HG02970 (cell line): ENCODE measurements at regions not wholly inside any gene's neighbourhood (a gene's known extent, or its start where the extent isn't known, plus 50 kb on each side); places are given as distances from the start of the nearest gene placed in this dataset.

Source experiments
- ATAC-seq: cut with Tn5 transposase; IDR thresholded peaks from one replicate; pipeline ENCODE4 v1.9.1; 2021; ENCODE audit warnings: mild to moderate bottlenecking, moderate library complexity, moderate number of reproducible peaks; ENCODE audit not compliant: unreplicated experiment, low FRiP score

GRCh38 chr10:108500396-108500795 lies 1335.9 kb upstream of the SORCS1 start:
- no peak for ATAC-seq

- no peak for ATAC-seq
Observed at GRCh38 chr10:108496106-108496505, 1331.6 kb upstream of the SORCS1 start.

DNA sequence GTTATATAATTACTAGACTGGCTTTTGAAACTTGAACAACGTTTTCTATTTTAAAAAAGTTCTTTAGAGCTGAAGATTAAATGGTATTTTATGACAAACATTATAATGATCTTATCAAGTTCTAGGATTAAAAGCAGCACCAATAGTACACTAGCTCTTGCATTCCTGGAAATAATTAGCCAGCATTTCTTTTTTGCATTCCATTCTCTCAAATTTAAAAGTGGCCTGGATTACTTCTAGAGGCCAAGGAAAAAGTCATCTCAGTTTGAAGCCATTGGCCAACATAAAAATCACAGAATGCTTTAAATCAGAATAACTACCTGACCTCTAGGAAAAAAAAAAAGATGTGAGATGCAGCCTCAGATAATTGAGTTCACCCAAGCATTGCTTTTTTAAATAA lies 1326.4 kb upstream of the SORCS1 start:
- no peak for ATAC-seq

DNA sequence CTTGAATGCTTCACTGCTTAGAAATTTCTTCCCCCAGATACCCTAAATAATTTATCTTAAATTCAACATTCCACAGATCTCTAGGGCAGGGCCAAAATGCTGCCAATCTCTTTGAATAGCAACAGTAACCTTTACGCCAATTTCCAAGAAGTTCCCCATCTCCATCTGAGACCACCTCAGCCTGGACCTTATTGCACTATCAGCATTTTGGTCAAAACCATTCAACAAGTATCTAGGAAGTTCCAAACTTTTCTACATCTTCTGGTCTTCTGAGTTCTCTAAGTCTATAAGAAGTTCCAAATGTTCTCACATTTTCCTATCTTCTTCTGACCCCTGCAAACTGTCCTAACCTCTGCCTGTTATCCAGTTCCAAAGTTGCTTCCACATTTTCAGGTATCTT lies 1306.9 kb upstream of the SORCS1 start:
- no peak for ATAC-seq

- ATAC-seq = no peak
Observed at GRCh38 chr10:108469940-108470339, 1305.4 kb upstream of the SORCS1 start.

DNA sequence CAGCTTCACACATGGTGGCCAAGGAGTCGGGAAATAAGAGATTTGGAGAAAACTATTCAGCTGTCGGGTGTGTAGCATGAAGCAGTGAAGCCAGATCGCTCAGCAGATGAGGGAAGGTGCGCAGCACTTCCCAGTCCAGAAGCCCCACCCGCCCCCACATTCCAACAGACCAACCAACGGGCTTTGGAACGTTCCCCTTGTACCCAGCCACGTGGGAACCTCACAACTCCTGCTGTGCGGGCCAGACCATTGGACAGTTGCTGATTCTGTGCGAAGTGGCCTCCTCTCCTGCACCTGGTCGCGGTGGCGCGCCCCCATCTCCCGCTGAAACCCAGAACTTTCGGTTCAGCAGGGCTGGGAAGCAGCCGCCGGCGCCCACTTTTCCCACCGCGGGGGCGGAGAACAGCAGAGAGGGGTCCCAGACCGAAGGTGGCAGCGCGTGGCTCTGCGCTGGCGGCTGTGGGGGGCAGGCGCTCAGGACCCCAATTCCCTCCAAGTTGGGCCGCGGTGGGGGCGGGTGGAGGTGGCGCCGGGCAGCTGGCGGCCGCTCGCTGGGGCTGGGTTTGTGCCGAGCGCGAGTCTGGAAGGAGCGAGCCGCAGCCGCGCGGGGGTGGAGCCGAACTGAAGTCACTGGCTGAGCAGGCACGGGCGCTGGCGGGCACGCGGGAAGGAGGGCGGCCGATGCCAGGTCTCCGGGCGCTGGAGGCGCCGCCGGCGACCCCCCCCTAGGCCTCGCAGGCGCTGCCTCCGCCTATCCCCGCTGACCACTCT lies 1301.5 kb upstream of the SORCS1 start:
- ATAC-seq = no peak

DNA sequence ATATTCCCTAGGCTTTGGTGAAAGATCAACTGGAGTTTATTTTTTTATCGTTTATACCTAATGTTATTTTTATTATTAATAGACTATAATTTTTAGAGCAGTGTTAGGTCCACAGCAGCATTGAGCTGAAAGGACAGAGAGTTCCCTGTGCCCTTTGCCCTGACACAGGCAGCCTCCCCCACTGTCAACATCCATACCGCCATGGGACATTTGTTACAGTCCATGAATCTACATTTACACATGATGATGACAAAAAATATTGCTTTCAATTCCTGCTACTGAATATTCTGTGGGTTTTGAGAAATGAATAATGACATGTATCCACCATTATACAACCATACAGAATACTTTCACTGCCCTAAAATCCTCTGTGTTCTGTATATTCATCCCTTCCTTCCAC lies 1297.5 kb upstream of the SORCS1 start:
- no peak for ATAC-seq

GRCh38 chr10:108454793-108455192 lies 1290.3 kb upstream of the SORCS1 start:
- no peak for ATAC-seq

- ATAC-seq = no peak
Observed at GRCh38 chr10:108454224-108454623, 1289.7 kb upstream of the SORCS1 start.

DNA sequence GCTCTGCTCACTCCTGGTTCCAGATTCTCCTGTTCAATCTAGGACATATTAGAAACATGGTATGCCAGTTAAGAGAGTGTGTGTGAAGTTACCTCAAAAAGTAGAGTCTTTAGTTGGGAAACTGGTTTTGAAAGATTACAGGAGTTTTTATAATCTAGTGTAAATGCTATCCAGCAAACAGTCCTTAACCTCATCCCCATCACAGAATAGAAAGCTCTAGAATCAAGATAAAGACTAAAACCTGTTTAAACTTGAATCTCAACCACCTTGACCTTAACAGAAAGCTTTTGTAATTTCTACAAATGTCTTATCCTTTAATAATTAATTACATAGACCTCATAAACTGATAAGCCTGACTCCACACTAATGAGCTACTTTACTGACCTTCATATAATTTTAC lies 1288.7 kb upstream of the SORCS1 start:
- no peak for ATAC-seq

GRCh38 chr10:108452533-108452932 lies 1288.0 kb upstream of the SORCS1 start:
- ATAC-seq = no peak

DNA sequence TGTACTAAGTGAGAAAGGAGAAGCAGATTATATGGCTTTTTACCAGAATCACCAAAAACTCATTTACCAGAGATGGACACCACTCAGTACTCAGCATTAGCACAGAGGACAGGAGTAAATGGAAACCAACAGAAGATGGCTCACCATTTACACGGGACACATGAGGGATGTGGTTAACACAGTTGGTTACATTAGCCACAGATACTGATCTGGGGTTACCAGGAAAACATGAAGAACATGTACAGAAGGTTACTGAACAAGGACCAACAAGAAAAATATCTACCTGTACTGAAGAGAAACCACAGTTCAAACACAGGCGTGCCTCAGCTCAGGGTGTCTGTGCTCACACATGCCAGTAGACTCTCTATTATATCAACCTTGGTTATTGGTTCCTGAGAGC lies 1285.8 kb upstream of the SORCS1 start:
- ATAC-seq = no peak

GRCh38 chr10:108445746-108446145 lies 1281.2 kb upstream of the SORCS1 start:
- no peak for ATAC-seq

GRCh38 chr10:108443636-108444035 lies 1279.1 kb upstream of the SORCS1 start:
- ATAC-seq = peak; percentile 63

DNA sequence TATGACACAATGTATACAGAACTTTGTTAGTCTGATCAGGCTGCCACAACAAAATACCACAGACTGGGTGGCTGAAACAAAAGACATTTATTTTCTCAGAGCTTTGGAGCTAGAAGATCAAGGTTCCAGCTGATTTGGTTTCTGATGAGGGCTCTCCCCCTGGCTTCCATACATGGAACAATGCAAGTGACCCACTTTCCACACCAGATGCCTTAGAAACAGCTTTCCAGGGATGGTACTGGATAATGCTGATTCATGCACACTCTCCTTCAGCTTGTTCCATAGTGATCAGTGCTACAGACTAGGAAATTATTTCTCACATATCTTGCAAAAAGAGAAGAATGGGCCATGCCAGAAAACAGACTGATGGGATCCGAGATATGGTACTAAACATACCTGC lies 1274.9 kb upstream of the SORCS1 start:
- ATAC-seq = no peak

DNA sequence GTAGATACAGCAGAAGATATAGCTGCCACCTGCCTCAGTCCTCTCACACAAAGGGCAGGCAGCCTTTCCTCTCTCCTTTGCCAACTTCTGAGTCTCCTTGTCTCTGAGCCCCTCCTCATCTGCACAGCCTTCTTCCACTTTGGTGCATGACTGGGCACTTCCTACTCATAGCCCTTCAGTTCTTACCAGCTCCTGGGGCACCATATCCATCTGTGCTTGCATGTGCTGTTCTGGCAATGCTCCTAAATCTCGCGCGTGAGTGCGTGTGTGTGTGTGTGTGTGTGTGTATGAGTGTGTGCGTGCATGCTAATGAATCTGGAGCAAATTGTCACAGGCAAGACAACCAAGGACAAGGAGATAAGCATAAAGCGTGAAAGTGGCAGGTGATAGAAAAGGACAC lies 1271.6 kb upstream of the SORCS1 start:
- ATAC-seq = no peak

DNA sequence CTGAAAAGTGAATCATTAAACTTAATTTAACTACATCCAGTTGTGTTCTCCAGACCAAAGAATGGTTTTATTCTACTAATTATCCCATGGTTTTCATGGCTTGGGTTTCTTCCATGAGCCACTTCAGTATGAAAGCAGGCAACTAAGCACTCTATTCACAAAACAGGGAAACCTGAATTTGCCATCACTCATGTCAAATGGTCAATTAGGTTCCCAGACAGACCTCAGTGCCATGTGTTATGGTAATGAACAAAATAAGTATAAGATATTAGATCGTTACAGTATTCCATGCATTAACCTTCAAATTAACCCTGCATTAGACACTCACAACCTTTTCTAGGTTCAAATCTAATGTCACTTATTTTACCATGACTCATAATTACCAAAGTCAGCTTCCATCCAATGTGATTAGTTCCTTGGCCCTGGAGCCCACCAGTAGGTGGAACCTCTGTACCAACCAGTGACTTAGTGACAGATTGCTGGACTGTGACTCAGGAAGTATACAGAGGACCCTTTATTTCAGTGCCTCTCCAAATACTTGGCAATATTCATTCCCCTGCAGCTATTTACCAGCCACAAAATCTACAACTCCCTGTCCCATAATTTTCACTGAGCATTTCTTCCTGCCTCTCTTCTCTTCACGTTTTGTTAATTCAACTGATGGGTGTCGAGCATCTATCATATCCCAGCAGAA lies 1270.2 kb upstream of the SORCS1 start:
- no peak for ATAC-seq

- ATAC-seq = no peak
Observed at GRCh38 chr10:108427146-108427545, 1262.6 kb upstream of the SORCS1 start.

DNA sequence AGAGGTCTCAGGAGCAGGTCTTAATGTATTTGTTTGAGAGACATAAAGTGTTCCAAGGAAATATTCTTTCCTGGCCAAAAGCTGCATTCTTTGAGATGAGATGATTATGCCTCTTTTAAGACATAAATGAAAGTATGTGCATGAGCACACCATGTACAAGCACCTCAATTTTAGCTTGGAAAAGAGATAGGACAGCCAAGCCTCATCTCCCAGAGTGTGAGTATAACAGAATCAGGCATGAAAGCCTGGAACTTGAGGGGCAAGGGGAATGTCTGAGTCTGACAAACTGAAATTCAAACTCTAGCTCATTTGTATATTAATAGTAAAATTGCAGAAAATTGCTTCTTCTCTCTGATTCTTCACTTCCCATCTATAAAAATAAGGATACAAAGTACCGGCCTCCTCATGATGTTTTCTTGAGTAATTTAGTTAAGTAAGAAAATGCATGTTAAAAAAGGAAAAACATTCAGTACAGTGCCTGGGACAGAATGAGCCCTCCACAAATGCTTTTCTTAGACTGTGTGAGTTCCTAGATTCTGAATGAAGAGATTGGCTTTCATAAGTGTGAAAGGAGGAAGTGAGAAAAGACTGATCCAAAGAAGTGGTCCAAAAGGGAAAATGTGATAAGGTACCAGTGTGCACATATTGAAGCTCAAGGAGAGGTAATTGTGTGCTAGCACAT lies 1260.9 kb upstream of the SORCS1 start:
- no peak for ATAC-seq

- ATAC-seq = no peak
Observed at GRCh38 chr10:108424656-108425055, 1260.2 kb upstream of the SORCS1 start.

DNA sequence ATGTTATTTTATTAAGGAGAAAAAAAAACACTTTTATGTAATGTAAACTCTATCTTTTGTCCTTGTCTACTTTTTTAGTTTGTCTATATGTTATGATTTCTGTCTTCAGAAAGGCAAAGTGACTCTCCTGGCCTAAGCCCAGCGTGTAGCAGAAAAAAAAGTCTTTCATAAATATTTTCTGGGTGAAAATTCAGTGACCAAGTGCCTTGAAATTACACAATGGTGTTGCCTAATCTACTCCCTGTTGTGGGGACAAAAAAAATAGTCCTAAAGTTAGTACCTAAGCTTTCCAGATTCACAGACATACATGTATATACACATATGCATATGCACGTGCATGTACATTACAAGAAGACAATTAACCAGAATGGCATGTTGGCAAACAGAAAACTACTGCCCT lies 1257.8 kb upstream of the SORCS1 start:
- no peak for ATAC-seq

GRCh38 chr10:108421266-108421665 lies 1256.8 kb upstream of the SORCS1 start:
- ATAC-seq = no peak
